ENCODE measurements at regions not wholly inside any gene's neighbourhood (a gene's known extent, or its start where the extent isn't known, plus 50 kb on each side); places are given as distances from the start of the nearest gene placed in this dataset.

- no peak for DNase-seq (ENCODE audit: low spot score)
Observed at GRCh38 chr9:81191222-81191621, 498.1 kb downstream of the TLE1 start.

DNA sequence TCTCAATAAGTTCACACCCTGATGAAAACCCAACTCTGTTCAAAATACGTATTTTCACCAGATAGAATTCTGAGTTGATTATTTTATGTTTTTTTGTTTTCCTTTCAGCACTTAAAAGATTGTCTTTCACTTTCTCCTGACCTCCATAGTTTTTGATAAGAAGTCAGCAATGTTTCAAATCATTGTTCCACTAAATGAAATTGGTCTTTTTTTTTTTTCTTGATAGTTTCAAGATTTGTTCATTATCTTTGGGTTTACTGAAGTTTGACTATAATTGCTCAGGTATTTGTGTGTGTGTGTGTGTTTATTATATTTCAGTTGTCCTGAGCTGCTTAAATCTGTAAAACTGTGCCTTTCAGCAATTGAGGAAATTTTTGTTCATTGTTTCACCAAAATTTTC is 498.7 kb downstream of the TLE1 start:
- DNase-seq (ENCODE audit: low spot score) = no peak

DNA sequence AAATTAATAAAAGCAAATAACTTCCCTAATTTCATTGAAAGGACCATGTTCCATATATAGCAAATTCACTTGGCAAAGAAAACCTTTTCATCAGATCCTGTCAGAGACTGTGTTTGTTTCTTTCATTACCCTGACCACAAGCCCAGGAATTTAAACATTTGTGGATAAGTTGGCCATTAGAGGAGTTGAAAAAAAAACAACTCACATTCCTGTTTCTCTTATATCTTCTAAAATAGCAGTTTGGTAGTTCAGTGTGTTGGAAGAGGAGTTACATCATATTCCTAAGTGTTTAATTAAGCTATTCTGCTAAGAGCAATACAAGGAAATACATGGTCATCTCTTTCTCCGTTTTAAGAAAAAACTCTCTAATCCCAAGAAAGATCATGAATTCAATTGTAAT is 505.6 kb downstream of the TLE1 start:
- no peak for DNase-seq (ENCODE audit: low spot score)

GRCh38 chr9:81182431-81182830 is 506.9 kb downstream of the TLE1 start:
- DNase-seq (ENCODE audit: low spot score) = no peak

GRCh38 chr9:81174023-81174422 is 515.3 kb downstream of the TLE1 start:
- no peak for DNase-seq (ENCODE audit: low spot score)

GRCh38 chr9:81171689-81172088 is 517.7 kb downstream of the TLE1 start:
- no peak for DNase-seq (ENCODE audit: low spot score)

DNA sequence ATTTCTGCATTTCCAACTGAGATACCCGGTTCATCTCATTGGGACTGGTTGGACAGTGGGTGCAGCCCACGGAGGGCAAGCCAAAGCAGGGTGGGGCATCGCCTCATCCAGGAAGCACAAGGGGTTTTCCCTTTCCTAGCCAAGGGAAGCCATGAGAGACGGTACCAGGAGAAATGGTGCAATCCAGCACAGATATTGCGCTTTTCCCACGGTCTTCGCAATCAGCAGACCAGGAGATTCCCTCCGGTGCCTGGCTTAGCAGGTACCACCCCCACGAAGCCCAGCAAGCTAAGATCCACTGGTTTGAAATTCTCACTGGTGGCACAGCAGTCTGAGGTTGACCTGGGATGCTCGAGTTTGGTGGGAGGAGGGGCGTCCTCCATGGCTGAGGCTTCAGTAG is 527.0 kb downstream of the TLE1 start:
- no peak for DNase-seq (ENCODE audit: low spot score)

DNA sequence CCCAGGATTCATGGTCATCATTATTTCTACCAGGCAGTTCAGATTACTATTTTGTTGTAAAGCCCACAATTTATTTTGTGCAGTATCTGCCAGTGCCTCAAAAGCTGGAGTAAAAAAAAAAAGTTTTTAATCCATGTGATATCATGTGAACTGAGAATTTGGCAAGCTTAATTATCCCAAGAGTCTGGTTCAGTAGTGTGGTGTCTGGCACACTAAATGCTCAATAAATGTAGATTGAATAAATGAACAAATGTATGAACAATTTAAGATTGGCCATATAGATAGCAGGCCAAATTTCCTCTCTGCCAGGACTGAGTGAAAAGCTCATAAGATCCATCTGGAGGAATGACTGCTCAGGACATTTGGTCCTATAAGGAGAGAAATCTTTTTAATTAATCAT is 533.0 kb downstream of the TLE1 start:
- DNase-seq (ENCODE audit: low spot score) = no peak

DNA sequence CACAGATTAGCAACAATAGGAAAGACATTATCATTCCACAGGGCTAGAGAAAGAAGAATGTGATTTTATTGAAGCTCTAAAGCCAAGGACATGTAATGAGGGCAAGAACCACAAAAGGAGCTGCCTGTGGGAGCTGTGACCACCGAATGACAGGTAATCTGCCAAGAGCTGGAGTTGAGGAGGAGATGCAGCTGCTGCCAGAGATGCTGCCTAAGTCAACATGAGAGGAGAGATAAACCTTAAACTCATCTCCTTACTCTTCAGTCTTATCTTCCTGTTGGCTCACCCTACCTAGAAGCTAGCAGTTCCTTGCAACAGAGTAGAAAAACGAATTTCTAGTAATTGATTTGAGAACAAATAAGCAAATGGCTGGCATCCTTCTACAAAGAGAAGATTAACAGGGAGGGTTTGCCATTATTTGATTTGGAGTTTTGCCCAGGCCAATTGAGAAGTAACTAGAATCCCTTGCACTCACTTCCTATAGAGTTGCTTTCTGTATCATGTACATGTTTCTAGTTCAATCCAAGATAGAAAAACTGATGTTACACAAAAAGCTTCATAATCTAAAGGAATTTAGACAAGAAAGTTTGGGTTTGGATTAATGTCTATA is 539.2 kb downstream of the TLE1 start:
- no peak for DNase-seq (ENCODE audit: low spot score)

- no peak for DNase-seq (ENCODE audit: low spot score)
Observed at GRCh38 chr9:81146684-81147337, 542.5 kb downstream of the TLE1 start.

DNA sequence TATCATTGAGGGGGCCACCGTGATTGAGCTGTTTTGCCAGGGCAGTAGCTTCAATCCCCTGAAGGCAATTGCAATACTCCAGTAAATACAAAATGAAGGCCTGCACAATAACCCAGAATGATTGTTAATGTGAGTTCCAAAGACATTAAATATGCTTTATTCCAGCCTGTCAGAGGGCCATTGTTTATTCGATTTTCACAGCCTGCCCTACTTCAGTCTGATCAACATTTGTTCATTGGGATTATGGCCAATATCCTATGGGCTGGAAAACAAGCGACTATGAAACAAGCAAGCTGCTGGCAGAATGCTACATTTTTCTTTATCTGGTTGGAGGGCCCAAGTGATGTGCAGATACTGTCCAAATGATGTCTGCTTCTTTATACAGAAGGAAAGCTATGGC is 543.1 kb downstream of the TLE1 start:
- no peak for DNase-seq (ENCODE audit: low spot score)

- no peak for DNase-seq (ENCODE audit: low spot score)
Observed at GRCh38 chr9:81145331-81145963, 543.9 kb downstream of the TLE1 start.

GRCh38 chr9:81141961-81142360 is 547.4 kb downstream of the TLE1 start:
- no peak for DNase-seq (ENCODE audit: low spot score)

GRCh38 chr9:81137976-81138568 is 551.3 kb downstream of the TLE1 start:
- no peak for DNase-seq (ENCODE audit: low spot score)

DNA sequence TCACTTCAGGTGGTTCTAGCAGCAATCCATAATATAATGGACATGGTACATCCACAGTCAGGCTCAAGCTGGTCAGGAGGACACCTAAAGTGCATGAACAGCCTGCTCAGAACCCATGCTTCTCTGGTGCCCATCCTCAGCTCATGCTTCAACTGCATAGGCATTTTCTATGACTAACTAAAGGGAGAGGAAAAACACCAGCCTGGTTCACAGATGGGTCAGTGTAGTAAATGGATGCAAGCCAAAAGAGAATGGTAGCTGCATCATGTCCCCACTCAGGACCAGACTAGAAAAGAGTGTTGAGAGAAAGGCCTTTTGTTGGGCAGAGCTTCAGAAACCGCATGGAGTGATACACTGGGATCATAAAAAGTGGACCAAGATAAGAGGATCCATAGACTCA is 556.6 kb downstream of the TLE1 start:
- DNase-seq (ENCODE audit: low spot score) = no peak

DNA sequence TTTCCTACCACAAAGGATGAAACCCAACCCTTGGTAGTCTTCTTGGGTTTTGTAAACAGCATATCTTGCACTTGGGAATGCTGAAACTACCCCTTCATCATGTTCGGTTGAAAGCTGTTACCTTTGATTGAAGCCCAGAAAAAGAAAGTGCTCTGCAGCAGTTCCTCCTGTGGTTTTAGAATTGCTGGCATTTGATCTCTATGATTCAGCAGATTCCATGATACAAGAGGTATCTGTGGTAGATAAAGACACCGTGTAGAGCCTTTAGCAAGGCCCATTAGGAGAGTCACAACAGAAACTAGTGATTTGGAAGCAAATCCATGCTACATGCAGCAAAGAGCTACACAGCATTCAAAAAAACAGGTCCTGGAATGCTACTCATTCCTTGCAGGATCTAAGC is 557.0 kb downstream of the TLE1 start:
- DNase-seq (ENCODE audit: low spot score) = no peak

DNA sequence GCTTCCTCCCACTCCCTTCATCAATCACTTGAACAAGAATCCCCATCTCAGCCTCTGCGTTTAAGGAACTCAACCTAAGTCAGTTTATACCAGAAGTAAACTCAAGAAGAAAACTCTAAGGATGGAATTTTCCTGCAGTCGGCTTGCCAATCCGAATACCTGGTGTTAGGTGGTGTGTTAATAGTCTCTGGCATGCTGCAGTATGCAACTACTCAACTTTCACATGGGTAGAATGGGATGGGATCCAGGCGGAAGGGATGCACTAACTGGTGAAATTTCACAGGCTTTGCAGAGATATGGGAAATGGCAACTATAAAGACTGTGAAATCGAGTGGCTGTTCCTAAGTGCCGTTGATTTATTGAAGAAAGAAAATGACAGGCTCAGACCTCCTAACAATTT is 560.6 kb downstream of the TLE1 start:
- DNase-seq (ENCODE audit: low spot score) = no peak

DNA sequence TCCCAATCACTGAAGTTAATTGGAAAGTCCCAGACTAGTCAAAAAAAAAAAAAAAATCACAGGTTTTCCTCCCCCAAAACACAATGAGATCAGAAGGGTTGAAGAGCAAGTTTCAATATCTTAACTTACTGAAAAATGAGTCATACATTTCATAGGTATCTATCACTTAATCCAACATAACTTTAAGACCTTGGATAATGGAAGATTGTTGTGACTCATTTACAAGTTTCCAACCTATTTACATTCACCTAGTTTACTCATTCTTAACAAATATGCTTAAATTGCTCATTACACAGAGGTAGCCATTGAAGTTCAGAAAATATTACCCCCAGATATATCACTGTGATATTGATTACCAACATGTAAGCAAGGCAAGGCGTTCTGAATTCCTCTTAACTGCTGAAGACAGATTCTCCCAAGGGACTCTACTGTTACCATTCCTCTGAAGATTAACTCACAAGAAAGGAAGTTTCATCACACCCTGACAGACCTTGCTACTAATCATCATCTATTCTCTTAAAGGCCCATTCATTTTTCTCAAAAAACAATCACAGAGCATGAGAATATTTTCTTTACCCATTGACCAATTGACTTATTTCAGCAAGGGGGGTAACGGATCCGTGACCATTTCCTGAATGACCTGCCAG is 563.8 kb downstream of the TLE1 start:
- DNase-seq (ENCODE audit: low spot score) = no peak

GRCh38 chr9:81123526-81123925 is 565.8 kb downstream of the TLE1 start:
- no peak for DNase-seq (ENCODE audit: low spot score)

- no peak for DNase-seq (ENCODE audit: low spot score)
Observed at GRCh38 chr9:81122749-81123148, 566.6 kb downstream of the TLE1 start.

GRCh38 chr9:81119591-81119990 is 569.8 kb downstream of the TLE1 start:
- no peak for DNase-seq (ENCODE audit: low spot score)

DNA sequence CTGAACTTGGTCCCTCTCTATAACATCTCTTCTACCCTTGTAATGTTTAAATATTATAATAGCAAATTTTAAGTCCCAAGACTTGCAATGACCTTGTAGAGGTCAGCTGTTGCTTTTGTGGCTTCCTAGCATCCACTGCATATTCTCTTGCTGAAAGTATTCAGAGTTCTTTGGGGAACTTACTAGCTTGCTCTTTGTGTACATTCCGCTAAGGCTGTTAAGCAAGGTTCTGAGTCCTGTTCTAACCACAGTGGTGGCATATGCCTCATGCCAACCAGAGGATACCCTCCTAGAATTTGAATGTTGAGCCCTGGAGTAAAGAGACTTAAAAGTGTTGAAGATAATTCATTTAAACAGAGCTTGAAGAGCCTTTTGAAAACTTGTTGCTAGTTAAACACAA is 570.9 kb downstream of the TLE1 start:
- DNase-seq (ENCODE audit: low spot score) = no peak

Measured in GM03348 (cell line).